B cell (primary cell): ENCODE measurements at regions not wholly inside any gene's neighbourhood (a gene's known extent, or its start where the extent isn't known, plus 50 kb on each side); places are given as distances from the start of the nearest gene placed in this dataset.

ENCODE experiments used
- ATAC-seq: fragments of 200-7000 bp; cut with Tn5 transposase; one replicate; pipeline ENCODE4 v1.10.0; 2021; ENCODE audit warnings: low read depth, mild to moderate bottlenecking, moderate number of reproducible peaks, moderate library complexity
- CTCF ChIA-PET: fragments of 350-600 bp; sonication (Branson Sonifier 250); formaldehyde crosslinking; loops from one replicate; lab custom pipeline; 2021; ENCODE audit warnings: antibody characterized with exemption, inconsistent platforms; lab: Charles Lee
- POLR2A ChIA-PET: fragments of 350-600 bp; sonication (Branson Sonifier 250); formaldehyde crosslinking; loops from one replicate; lab custom pipeline; 2021; ENCODE audit warnings: antibody characterized with exemption; lab: Charles Lee
- DNase-seq: peaks from one replicate; pipeline ENCODE4 v3.0.0; 2013
- H2AFZ ChIP-seq: 2 replicates; pipeline ENCODE4 v1.6.1; 2012; ENCODE audit warnings: mild to moderate bottlenecking, low read depth, low read length; ENCODE audit not compliant: insufficient read depth, poor library complexity, severe bottlenecking
- H3K27ac ChIP-seq, 2 donors: 1 replicate in 1 of 2; 2 replicates in 1 of 2; pipeline ENCODE4 v1.5.1; 2012 to 2013; ENCODE audit warnings: low read length in 2 of 2, mild to moderate bottlenecking in 2 of 2, moderate library complexity in 1 of 2
- H3K27me3 ChIP-seq, 4 experiments: fragments of 200-600 bp in 1 of 4; sonication (generic) in 1 of 4; replicated peaks in 1 of 4; 1 replicate in 2 of 4; 2 replicates in 2 of 4; pipeline versions ENCODE4 v1.6.1 to v1.7.0; 2013 to 2016; ENCODE audit warnings: low read length in 3 of 4, mild to moderate bottlenecking in 2 of 4, mixed read lengths in 1 of 4, moderate library complexity in 1 of 4; ENCODE audit not compliant: insufficient read depth in 4 of 4, control insufficient read depth in 3 of 4; ENCODE audit errors: control extremely low read depth in 1 of 4
- H3K36me3 ChIP-seq, 2 experiments: replicated peaks in 1 of 2; 1 replicate in 1 of 2; 2 replicates in 1 of 2; pipeline versions ENCODE4 v1.6.1 to v1.7.1; 2013; ENCODE audit warnings: low read length in 1 of 2; ENCODE audit not compliant: insufficient read depth in 2 of 2, control insufficient read depth in 1 of 2; ENCODE audit errors: control extremely low read depth in 1 of 2, extremely low read depth in 1 of 2
- H3K4me1 ChIP-seq, 2 donors: fragments of 200-600 bp in 1 of 2; sonication (generic) in 1 of 2; 1 replicate in 1 of 2; 2 replicates in 1 of 2; pipeline versions ENCODE4 v1.5.1 to v1.6.1; 2013 to 2017; ENCODE audit warnings: low read length in 2 of 2; ENCODE audit not compliant: control insufficient read depth in 2 of 2, insufficient read depth in 2 of 2
- H3K4me2 ChIP-seq: replicated peaks from 2 replicates; pipeline ENCODE3; 2012; ENCODE audit warnings: mild to moderate bottlenecking, low read depth, low read length; ENCODE audit not compliant: poor library complexity, severe bottlenecking
- H3K4me3 ChIP-seq, 5 experiments: fragments of 200-600 bp in 1 of 5; sonication (generic) in 1 of 5; 1 replicate in 3 of 5; 2 replicates in 2 of 5; pipeline versions ENCODE4 v1.5.1 to v1.7.0; 2011 to 2016; ENCODE audit warnings: low read length in 4 of 5, mild to moderate bottlenecking in 4 of 5, low read depth in 2 of 5, control low read depth in 1 of 5, moderate library complexity in 1 of 5; ENCODE audit not compliant: insufficient read depth in 1 of 5; ENCODE audit errors: control extremely low read depth in 1 of 5, extremely low read depth in 1 of 5
- H3K79me2 ChIP-seq: fragments of 200-600 bp; sonication (generic); one replicate; pipeline ENCODE4 v1.6.0; 2016; ENCODE audit warnings: low read length; ENCODE audit not compliant: control insufficient read depth, insufficient read depth
- H3K9ac ChIP-seq: fragments of 200-600 bp; sonication (generic); 2 replicates; pipeline ENCODE4 v1.6.1; 2017; ENCODE audit warnings: mild to moderate bottlenecking, low read length, moderate library complexity
- H3K9me3 ChIP-seq, 3 donors: one replicate each; pipeline versions ENCODE4 v1.6.1 to v1.7.1; 2013; ENCODE audit warnings: low read length in 2 of 3; ENCODE audit not compliant: control insufficient read depth in 2 of 3, insufficient read depth in 1 of 3; ENCODE audit errors: control extremely low read depth in 1 of 3
- H4K20me1 ChIP-seq: 2 replicates; pipeline ENCODE4 v1.6.0; 2012; ENCODE audit warnings: mild to moderate bottlenecking, low read length; ENCODE audit not compliant: insufficient read depth, control insufficient read depth, poor library complexity, severe bottlenecking
- H3K27ac Mint-ChIP-seq: one replicate; pipeline ENCODE4 v1.8.0; 2021; ENCODE audit warnings: mixed read lengths
- H3K27me3 Mint-ChIP-seq: one replicate; pipeline ENCODE4 v1.8.0; 2021; ENCODE audit warnings: mixed read lengths
- H3K4me1 Mint-ChIP-seq: one replicate; pipeline ENCODE4 v1.8.0; 2021; ENCODE audit warnings: mixed read lengths
- H3K4me3 Mint-ChIP-seq: one replicate; pipeline ENCODE4 v1.8.0; 2021; ENCODE audit warnings: mixed read lengths
- H3K9me3 Mint-ChIP-seq: one replicate; pipeline ENCODE4 v1.8.0; 2022; ENCODE audit warnings: mixed read lengths; ENCODE audit not compliant: insufficient read depth
- EZH2 ChIP-seq: IDR thresholded peaks from 2 replicates; pipeline ENCODE4 v1.6.1; 2012; ENCODE audit warnings: borderline replicate concordance, low read depth, mild to moderate bottlenecking, moderate library complexity, low read length; ENCODE audit not compliant: insufficient read depth, poor library complexity, severe bottlenecking
- WGBS: methylation state at CpG from one replicate; pipeline ENCODE4 v1.1.5; 2013; ENCODE audit warnings: missing lambda C conversion rate; ENCODE audit not compliant: insufficient coverage; 5-methylcytosine and 5-hydroxymethylcytosine counted together
- intact Hi-C: fragments of 100-400 bp; cut with micrococcal nuclease; formaldehyde crosslinking; loops from one replicate; pipeline ENCODE4 v1.10.0; 2022
- TF ChIP-seq, protein P1 (sequence below): fragments of 200-600 bp; IDR thresholded peaks from one replicate; pipeline ENCODE4 v1.8.0; 2022; ENCODE audit warnings: antibody characterized with exemption, mild to moderate bottlenecking

DNA sequence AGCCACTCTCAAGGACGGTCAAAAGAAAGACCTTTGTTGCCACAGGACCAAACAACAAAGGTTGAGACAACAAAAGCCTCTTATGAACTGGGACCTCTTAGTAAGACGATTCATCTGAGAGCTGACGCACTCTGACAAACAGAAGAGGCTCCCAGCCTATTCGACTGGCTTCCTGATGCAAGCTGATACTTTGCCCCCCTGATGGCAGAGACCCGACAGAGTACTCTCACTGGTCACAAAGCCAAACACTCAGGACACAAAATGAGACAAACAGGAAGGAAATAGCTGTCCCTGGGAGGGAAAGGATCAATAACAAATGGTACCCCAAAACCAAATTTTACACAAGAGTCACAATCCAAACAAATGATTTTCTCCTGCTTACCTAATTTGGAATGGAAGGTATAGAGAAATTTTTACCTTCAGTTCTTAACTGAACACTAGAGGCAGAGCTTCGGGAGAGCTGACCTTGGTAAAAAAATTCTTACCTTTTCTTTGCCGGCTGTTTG is 75.2 kb upstream of the PLAC8 start:
- DNase-seq (no peak), ATAC-seq (no peak)
- H3K27ac Mint-ChIP-seq = peak overlapping the region; percentile 61
- Histone ChIP-seq H2AFZ (no peak overlapping the region), H3K9ac (no peak overlapping the region), H3K27ac (no peak overlapping the region), H3K4me2 (no peak overlapping the region), H3K4me3 (no peak overlapping the region), H3K27me3 (no peaks in the 10 kb centered on the region), H3K4me1 (peaks cover 0 to 3% of the 10 kb centered on the region in 2 donors), H4K20me1 (no peaks in the 10 kb centered on the region), H3K9me3 (no peaks in the 10 kb centered on the region), H3K79me2 (no peaks in the 10 kb centered on the region), H3K36me3 (no peaks in the 10 kb centered on the region)
- H3K27me3 Mint-ChIP-seq = no peaks in the 10 kb centered on the region
- H3K4me1 Mint-ChIP-seq = peaks cover 27% of the 10 kb centered on the region
- WGBS = 97% methylated on average over 3 of the region's 7 CpGs
- TF ChIP-seq EZH2 = no peak
- TF ChIP-seq, protein P1, sequence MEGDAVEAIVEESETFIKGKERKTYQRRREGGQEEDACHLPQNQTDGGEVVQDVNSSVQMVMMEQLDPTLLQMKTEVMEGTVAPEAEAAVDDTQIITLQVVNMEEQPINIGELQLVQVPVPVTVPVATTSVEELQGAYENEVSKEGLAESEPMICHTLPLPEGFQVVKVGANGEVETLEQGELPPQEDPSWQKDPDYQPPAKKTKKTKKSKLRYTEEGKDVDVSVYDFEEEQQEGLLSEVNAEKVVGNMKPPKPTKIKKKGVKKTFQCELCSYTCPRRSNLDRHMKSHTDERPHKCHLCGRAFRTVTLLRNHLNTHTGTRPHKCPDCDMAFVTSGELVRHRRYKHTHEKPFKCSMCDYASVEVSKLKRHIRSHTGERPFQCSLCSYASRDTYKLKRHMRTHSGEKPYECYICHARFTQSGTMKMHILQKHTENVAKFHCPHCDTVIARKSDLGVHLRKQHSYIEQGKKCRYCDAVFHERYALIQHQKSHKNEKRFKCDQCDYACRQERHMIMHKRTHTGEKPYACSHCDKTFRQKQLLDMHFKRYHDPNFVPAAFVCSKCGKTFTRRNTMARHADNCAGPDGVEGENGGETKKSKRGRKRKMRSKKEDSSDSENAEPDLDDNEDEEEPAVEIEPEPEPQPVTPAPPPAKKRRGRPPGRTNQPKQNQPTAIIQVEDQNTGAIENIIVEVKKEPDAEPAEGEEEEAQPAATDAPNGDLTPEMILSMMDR = no peak
- ChIA-PET CTCF (interaction anchor here (0.7 to 1.1 kb wide), 2 partner anchors 13 to 28 kb away, joined by 3 read pairs; no protein-coding TSS in a partner anchor), POLR2A (interaction anchor here (0.5 kb wide), 1 partner anchor 201 kb away, joined by 3 read pairs; no protein-coding TSS in a partner anchor)
- H3K9me3 Mint-ChIP-seq = no peaks in the 10 kb centered on the region
- H3K4me3 Mint-ChIP-seq = no peak overlapping the region
- intact Hi-C loops = no loop called here

DNA sequence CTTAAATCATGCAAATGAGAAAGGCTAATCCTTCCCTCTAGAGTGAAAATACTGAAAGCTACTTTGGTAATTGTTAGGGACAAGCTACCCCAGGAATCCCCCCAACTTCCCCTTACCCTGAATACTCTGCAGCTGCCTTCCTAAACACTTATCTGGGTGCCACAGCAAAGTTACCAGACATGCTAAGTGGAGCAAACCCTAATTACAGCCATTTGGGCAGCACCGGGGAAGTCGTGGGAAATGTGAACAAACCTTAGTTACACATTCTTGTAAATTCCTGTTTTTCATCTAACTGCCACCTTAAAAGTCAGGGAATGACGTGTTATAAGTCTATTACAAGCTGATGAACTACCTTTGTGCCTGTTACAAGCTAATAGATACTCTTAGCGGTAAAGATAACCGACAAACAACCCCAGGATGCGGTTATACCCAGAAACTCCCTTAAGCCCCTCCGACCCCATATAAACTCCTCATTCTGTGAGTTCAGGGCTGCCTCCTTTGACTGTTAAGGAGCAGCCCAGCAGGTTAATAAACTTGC is 66.0 kb upstream of the PLAC8 start:
- peak overlapping the region; percentile 66 for H3K27ac Mint-ChIP-seq
- peak overlapping the region; percentile 66 for H3K4me3 Mint-ChIP-seq
- intact Hi-C loops = no loop called here
- peaks cover 41 to 42% of the 10 kb centered on the region in 2 donors for H3K4me1 ChIP-seq
- TF ChIP-seq, protein P1 = no peak
- no peak for TF ChIP-seq EZH2
- H3K4me2 ChIP-seq = peak overlapping the region; percentile 49
- ATAC-seq = peak; percentile 66
- H3K9me3 ChIP-seq = no peaks in the 10 kb centered on the region
- peaks cover 5% of the 10 kb centered on the region for H3K9me3 Mint-ChIP-seq
- peak overlapping the region in 1 of 5 experiments; percentile 20 for H3K4me3 ChIP-seq
- H3K9ac ChIP-seq = peak overlapping the region; percentile 39
- WGBS = 31% methylated on average over 5 of the region's 7 CpGs
- no peaks in the 10 kb centered on the region for H3K36me3 ChIP-seq
- CTCF ChIA-PET = interaction anchor here (0.6 to 1.6 kb wide), 6 partner anchors 32 to 244 kb away, joined by 3 to 5 read pairs (median 4); no protein-coding TSS in a partner anchor
- H4K20me1 ChIP-seq = no peaks in the 10 kb centered on the region
- no peaks in the 10 kb centered on the region for H3K27me3 Mint-ChIP-seq
- H3K27me3 ChIP-seq = no peaks in the 10 kb centered on the region
- POLR2A ChIA-PET = interaction anchor here (1.2 kb wide), 1 partner anchor 37 kb away, joined by 8 read pairs; no protein-coding TSS in a partner anchor
- peak overlapping the region; percentile 35 to 51 for H3K27ac ChIP-seq
- peaks cover 40% of the 10 kb centered on the region for H3K4me1 Mint-ChIP-seq
- H3K79me2 ChIP-seq = peaks cover 3% of the 10 kb centered on the region
- peak; percentile 53 for DNase-seq
- peak overlapping the region; percentile 37 for H2AFZ ChIP-seq
